GM10248 (cell line): ENCODE measurements at regions not wholly inside any gene's neighbourhood (a gene's known extent, or its start where the extent isn't known, plus 50 kb on each side); places are given as distances from the start of the nearest gene placed in this dataset.

Experiments used
- CTCF ChIA-PET: fragments of 300-600 bp; sonication (Branson Sonifier 250); formaldehyde crosslinking; extraction: SDS; loops from one replicate; lab custom pipeline; 2021; ENCODE audit warnings: antibody characterized with exemption; lab: Yijun Ruan, JAX
- POLR2A ChIA-PET: fragments of 350-650 bp; sonication (Branson Sonifier 250); formaldehyde crosslinking; extraction: SDS; loops from one replicate; lab custom pipeline; 2020; ENCODE audit warnings: antibody characterized with exemption; lab: Yijun Ruan, JAX
- DNase-seq: peaks from one replicate; pipeline ENCODE4 v3.0.0; 2012; ENCODE audit errors: extremely low spot score
- CTCF ChIP-seq: IDR thresholded peaks from 2 replicates; pipeline ENCODE4 v1.5.1; 2012; ENCODE audit warnings: mild to moderate bottlenecking, low read depth; ENCODE audit errors: extremely low read depth, missing control alignments, control extremely low read depth

DNA sequence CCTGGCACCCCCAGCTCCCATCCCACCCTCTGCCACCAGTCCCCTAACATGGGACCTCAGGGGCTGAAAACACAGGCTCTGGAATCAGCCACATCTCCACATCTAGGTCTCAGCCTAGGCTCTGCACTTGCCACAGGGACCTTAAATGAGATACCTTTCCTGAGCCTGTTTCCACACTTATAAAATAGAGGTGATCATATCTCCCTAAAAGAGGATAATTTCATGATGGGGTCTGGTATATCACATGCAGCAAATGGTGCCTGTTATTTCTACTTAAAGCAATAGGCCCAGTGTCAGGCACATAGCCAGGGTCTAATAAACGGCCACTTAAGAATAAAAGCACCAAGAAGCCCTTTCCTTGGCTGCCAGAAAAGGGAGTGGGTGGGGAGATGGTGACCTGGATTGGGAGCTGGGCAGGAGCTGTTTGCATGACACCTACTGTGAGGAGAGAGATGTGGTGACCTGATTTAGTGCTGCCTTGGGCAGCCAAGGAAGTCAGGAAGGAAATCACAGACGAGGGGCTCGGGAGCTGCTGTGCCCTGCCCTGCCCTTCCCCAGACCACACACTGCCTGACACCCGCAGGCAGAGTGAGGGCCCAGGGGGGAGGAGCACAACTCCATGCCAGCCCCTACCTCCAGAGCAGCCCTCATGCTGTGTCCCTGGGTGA is 71.2 kb downstream of the IRF2BPL start:
- TF ChIP-seq CTCF = no peak
- CTCF ChIA-PET = interaction anchor here (0.8 to 2.1 kb wide), 10 partner anchors 10 to 137 kb away, joined by 3 to 7 read pairs (median 4); no protein-coding TSS in a partner anchor
- POLR2A ChIA-PET = no interaction called here
- DNase-seq = no peak

GRCh38 chr14:76956316-76957090 is 72.0 kb downstream of the IRF2BPL start:
- TF ChIP-seq CTCF = no peak
- ChIA-PET POLR2A (no interaction called here), CTCF (interaction anchor here (0.9 to 1.8 kb wide), 7 partner anchors 9 to 114 kb away, joined by 3 to 8 read pairs (median 5); no protein-coding TSS in a partner anchor)
- DNase-seq = peak; percentile 54

DNA sequence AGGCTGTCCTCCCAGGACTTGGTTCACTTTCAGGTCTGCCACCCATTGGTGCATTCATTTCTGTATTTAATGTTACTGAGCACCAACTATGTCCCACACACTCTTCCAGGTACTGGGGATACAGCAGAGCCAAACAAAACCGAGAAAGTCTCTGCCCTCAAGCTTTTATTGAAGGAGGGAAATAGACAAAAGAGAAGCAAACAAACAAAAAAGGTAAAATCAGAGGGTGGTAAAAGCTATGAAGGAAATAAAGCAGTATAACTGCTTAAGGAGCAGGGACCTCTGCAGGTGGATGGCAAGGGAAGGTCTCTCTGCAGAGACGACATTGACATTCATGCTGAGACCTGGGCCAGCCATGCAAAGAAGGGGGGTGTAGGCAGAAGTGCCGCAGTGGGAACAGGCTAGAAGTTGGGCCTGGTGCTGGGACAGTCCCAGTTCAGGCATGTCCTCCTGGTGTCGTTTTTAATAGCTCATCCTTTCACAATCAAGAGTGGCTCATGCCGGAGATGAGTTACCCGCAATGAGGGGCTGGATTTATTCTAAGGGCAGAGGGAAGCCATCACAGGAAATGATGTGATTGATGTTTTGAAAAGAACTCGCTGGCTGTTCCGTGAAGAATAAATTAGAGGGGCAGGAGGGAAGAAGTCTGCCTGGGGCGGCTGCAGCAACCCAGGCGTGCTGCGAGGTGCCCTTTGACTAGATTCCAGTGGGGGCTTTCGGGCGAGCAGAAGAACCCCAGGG is 72.8 kb downstream of the IRF2BPL start:
- ChIA-PET POLR2A (no interaction called here), CTCF (interaction anchor here (0.9 to 2.7 kb wide), 10 partner anchors 8 to 115 kb away, joined by 3 to 9 read pairs (median 5); no protein-coding TSS in a partner anchor)
- no peak for TF ChIP-seq CTCF
- peak; percentile 66 for DNase-seq

DNA sequence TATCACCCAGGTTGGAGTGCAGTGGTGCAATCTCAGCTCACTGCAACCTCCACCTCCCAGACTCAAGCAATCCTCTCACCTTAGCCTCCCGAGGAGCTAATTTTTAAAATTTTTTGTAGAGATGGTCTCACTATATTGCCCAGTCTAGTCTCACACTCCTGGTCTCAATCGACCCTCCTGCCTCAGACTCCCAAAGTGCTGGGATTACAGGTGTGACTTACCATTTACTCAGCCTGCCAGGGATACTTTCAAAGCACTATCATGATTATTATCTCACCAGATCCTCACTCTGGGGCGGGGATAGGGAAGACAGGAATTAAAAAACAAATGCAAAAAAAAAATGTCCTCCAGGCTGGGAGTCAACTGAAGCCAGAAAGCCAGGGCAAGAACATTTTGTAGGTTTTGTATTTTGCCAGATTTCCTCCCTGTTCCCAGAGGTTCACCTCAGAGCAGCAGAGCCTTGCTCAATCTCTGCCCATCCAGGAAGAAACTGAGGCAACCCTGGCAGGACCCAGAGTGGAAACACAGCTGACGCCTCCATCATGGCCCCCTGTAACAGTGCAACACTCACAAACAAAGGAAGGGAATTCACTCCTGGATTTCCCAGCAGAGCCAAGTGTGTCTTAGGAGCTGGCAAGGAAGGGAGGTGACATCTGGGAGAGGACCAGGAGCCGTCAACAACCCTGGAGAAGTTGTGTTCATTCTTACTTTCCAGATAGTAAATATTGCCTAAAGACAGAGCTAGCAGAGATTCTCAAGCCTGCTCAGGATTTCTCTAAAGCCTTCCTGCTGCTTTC is 73.9 kb downstream of the IRF2BPL start:
- no peak for TF ChIP-seq CTCF
- no peak for DNase-seq
- ChIA-PET CTCF (interaction anchor here (1.2 to 2.7 kb wide), 7 partner anchors 10 to 116 kb away, joined by 3 to 10 read pairs (median 6); no protein-coding TSS in a partner anchor), POLR2A (no interaction called here)

DNA sequence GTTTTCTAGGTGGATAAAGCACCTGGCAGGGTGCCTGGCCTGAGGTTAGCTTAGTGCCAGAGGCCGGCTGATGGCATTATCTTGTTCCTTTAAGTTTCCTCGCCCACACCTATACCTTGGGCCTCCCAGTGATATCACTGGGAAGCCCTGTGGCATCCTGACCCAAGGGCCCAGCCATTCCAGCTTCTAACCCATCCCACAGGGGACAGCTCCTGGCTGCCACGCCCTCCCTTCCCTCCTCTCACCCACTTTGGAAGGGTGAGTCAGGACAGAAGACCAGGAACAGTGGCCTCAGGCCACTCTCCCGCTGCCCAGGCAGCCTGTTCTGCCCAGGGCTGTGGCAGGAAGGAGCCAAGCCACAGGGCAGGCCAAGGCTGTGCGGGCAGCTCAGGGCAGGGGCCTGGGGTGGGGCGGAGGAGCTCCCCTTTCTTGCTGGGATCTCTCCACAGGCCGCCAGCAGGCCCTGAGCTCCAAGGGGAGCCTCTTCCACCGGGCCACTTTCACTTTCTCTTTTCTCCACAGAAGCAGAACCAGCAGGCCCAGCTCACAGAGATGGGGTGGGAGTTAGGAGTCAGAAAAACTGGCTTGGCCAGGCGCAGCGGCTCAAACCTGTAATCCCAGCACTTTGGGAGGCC is 75.1 kb downstream of the IRF2BPL start:
- peak; percentile 59 for DNase-seq
- no peak for TF ChIP-seq CTCF
- ChIA-PET POLR2A (interaction anchor here (0.7 kb wide), 1 partner anchor 9 kb away, joined by 6 read pairs; no protein-coding TSS in a partner anchor), CTCF (interaction anchor here (0.8 to 3.0 kb wide), 11 partner anchors 9 to 117 kb away, joined by 3 to 12 read pairs (median 6); no protein-coding TSS in a partner anchor)
